Activated CD4-positive, alpha-beta T cell treated with anti-CD3 and anti-CD28 coated beads for 36 hours (primary cell): ENCODE measurements at regions not wholly inside any gene's neighbourhood (a gene's known extent, or its start where the extent isn't known, plus 50 kb on each side); places are given as distances from the start of the nearest gene placed in this dataset.

ENCODE experiments used
- ATAC-seq: fragments of 200-7000 bp; cut with Tn5 transposase; one replicate; pipeline ENCODE4 v1.10.0; 2021; ENCODE audit warnings: mild to moderate bottlenecking, moderate library complexity
- CTCF ChIA-PET: fragments of 350-600 bp; sonication (Branson Sonifier 250); formaldehyde crosslinking; loops from one replicate; lab custom pipeline; 2021; ENCODE audit warnings: antibody characterized with exemption; lab: Charles Lee
- POLR2A ChIA-PET: fragments of 350-600 bp; sonication (Branson Sonifier 250); formaldehyde crosslinking; loops from one replicate; lab custom pipeline; 2021; ENCODE audit warnings: antibody characterized with exemption, inconsistent platforms; lab: Charles Lee
- DNase-seq: peaks from one replicate; pipeline ENCODE4 v3.0.0-alpha.2; 2020
- H3K27ac Mint-ChIP-seq: one replicate; pipeline ENCODE4 v1.8.0; 2021; ENCODE audit warnings: mixed read lengths
- H3K27me3 Mint-ChIP-seq: one replicate; pipeline ENCODE4 v1.8.0; 2021; ENCODE audit warnings: mixed read lengths
- H3K36me3 Mint-ChIP-seq: one replicate; pipeline ENCODE4 v1.8.0; 2021; ENCODE audit warnings: low read depth, mixed read lengths
- H3K4me1 Mint-ChIP-seq: one replicate; pipeline ENCODE4 v1.8.0; 2021; ENCODE audit warnings: mixed read lengths
- H3K4me3 Mint-ChIP-seq: one replicate; pipeline ENCODE4 v1.8.0; 2021; ENCODE audit warnings: mild to moderate bottlenecking, moderate library complexity, mixed read lengths
- H3K9me3 Mint-ChIP-seq: one replicate; pipeline ENCODE4 v1.8.0; 2021; ENCODE audit warnings: low read depth, mixed read lengths
- intact Hi-C, 2 experiments: fragments of 100-400 bp; cut with DNase I in 1 of 2; cut with micrococcal nuclease in 1 of 2; formaldehyde crosslinking; loops; one replicate each; pipeline versions ENCODE4 v1.14.2 to v1.15.1; 2022 to 2024; cut with DNase I, micrococcal nuclease

GRCh38 chr6:71468841-71469700, 180.5 kb downstream of the OGFRL1 start:
- ChIA-PET POLR2A (no interaction called here), CTCF (no interaction called here)
- Mint-ChIP-seq H3K4me1 (no peaks in the 10 kb centered on the region), H3K9me3 (peaks cover 5% of the 10 kb centered on the region), H3K36me3 (no peaks in the 10 kb centered on the region), H3K4me3 (no peak overlapping the region), H3K27me3 (peaks cover 9% of the 10 kb centered on the region), H3K27ac (no peak overlapping the region)
- no peak for ATAC-seq
- intact Hi-C loops, result no loop called here
- DNase-seq, result no peak

DNA sequence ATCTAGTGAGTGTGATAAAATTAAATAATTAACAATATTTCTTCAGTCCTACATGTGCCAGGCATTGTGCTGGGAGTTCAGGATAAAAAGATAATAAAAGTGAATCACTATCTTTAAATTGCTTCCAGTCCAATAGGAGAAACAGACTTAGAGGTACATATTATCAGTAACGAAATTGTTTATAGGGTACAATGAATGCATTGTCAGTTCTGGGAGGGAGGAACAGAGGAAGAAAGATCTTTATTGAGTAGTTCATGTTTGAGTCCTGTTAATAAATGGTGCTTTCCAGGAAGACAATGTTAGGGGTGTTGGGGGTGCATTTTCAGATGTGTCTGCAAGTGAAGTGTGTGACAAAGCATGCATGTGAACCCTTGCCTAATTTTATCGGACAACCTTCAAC, 183.1 kb downstream of the OGFRL1 start:
- CTCF ChIA-PET, result no interaction called here
- Mint-ChIP-seq H3K27me3 (peaks cover 9% of the 10 kb centered on the region), H3K9me3 (no peaks in the 10 kb centered on the region), H3K27ac (no peak overlapping the region), H3K36me3 (no peaks in the 10 kb centered on the region), H3K4me1 (no peaks in the 10 kb centered on the region), H3K4me3 (no peak overlapping the region)
- ATAC-seq (no peak), DNase-seq (no peak)
- POLR2A ChIA-PET, result no interaction called here
- intact Hi-C loops, result no loop called here

DNA sequence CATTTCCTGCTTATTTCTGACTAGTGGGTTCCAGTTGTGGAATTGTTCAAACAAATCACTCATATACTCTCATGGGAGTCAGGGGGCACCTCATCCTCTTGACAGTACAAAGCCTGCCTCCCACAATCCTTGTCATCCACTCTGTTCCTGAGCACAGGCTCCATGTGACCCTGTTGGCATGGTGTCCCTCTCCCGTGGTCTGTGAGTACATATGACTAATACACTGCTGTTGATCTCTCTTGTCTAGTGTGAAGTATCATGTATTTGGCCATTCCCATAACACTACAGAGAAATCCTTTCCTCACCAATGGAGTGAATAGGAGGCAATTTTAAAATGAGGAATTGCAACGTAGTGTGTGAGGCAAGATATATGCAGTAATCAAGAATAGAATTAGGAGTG, 185.3 kb downstream of the OGFRL1 start:
- no peak overlapping the region for H3K4me3 Mint-ChIP-seq
- ATAC-seq (no peak), DNase-seq (no peak)
- CTCF ChIA-PET, result no interaction called here
- intact Hi-C loops, result no loop called here
- no peak overlapping the region for H3K27ac Mint-ChIP-seq
- H3K27me3 Mint-ChIP-seq, result peaks cover 7% of the 10 kb centered on the region
- H3K36me3 Mint-ChIP-seq, result no peaks in the 10 kb centered on the region
- H3K9me3 Mint-ChIP-seq, result no peaks in the 10 kb centered on the region
- peaks cover 4% of the 10 kb centered on the region for H3K4me1 Mint-ChIP-seq
- POLR2A ChIA-PET, result no interaction called here

GRCh38 chr6:71474942-71475341, 186.3 kb downstream of the OGFRL1 start:
- Mint-ChIP-seq H3K9me3 (no peaks in the 10 kb centered on the region), H3K27ac (no peak overlapping the region), H3K27me3 (peaks cover 7% of the 10 kb centered on the region), H3K36me3 (no peaks in the 10 kb centered on the region), H3K4me3 (no peak overlapping the region), H3K4me1 (peaks cover 5% of the 10 kb centered on the region)
- intact Hi-C loops, result no loop called here
- DNase-seq (no peak), ATAC-seq (no peak)
- CTCF ChIA-PET, result no interaction called here
- POLR2A ChIA-PET, result no interaction called here

DNA sequence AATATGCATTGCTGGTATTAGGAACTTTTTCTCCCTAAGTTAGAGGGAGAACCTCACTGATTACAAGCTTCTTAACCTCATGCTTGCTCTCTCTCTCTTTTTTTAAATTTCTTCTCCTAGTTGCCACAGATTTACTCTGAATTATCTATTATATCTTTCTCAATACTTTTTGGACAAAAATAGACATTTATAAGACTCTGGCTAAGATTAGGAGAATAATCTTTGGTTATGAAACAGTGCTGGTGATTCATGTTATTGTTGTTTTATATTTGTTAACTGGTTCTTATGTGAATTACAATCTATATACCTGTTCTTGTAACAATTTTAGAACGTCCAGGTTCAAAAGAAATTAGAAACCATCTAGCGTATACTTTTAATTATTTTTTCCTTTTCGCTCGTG, 187.8 kb downstream of the OGFRL1 start:
- H3K4me3 Mint-ChIP-seq, result no peak overlapping the region
- no peak overlapping the region for H3K27ac Mint-ChIP-seq
- CTCF ChIA-PET, result interaction anchor here (0.7 kb wide), 1 partner anchor 12 kb away, joined by 3 read pairs; no protein-coding TSS in a partner anchor
- no peaks in the 10 kb centered on the region for H3K36me3 Mint-ChIP-seq
- H3K27me3 Mint-ChIP-seq, result peaks cover 5% of the 10 kb centered on the region
- intact Hi-C loops, result no loop called here
- ATAC-seq, result no peak
- H3K9me3 Mint-ChIP-seq, result no peaks in the 10 kb centered on the region
- peaks cover 5% of the 10 kb centered on the region for H3K4me1 Mint-ChIP-seq
- POLR2A ChIA-PET, result no interaction called here
- no peak for DNase-seq

- H3K27ac Mint-ChIP-seq, result no peak overlapping the region
- H3K9me3 Mint-ChIP-seq, result no peaks in the 10 kb centered on the region
- peaks cover 5% of the 10 kb centered on the region for H3K27me3 Mint-ChIP-seq
- CTCF ChIA-PET, result interaction anchor here (0.7 kb wide), 1 partner anchor 13 kb away, joined by 3 read pairs; no protein-coding TSS in a partner anchor
- H3K4me1 Mint-ChIP-seq, result peaks cover 5% of the 10 kb centered on the region
- H3K36me3 Mint-ChIP-seq, result no peaks in the 10 kb centered on the region
- intact Hi-C loops, result no loop called here
- ATAC-seq (no peak), DNase-seq (no peak)
- POLR2A ChIA-PET, result no interaction called here
- H3K4me3 Mint-ChIP-seq, result no peak overlapping the region
These were observed 188.3 kb downstream of the OGFRL1 start for GRCh38 chr6:71476872-71477271.

DNA sequence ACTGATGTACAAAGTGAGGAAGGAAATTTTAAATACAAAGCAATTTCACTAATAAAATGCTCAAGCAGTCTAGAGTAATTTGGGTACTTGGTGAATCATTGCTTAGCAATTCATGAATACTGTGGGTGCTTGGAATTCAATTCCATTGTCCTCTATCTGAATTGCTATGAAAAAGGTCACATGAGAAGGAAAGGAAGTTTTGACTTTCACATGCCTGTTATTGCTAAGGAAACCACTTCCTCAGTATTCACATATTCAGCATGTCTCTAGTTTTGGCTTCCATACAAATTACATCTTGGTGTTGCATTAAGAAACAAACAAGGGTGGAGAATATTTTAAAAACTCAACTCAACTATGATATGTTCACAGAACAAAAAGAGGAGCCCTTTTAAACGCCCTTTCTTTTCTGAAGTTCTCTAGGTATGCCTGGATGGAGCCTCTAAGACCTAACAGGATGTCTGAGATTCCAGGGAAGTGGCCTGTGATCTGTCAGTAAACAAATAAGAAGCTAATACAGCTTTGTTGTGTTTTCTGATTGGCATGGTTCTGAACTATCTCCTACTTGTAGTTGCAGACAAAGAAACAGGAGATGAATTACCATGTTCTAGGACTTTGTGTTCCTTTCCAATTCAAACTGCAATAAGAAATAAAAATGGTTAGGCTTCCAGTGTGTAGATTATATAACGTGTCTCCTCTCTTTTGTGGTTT, 190.4 kb downstream of the OGFRL1 start:
- Mint-ChIP-seq H3K36me3 (no peaks in the 10 kb centered on the region), H3K27me3 (peaks cover 3% of the 10 kb centered on the region), H3K4me1 (peaks cover 5% of the 10 kb centered on the region), H3K4me3 (no peak overlapping the region), H3K9me3 (no peaks in the 10 kb centered on the region), H3K27ac (no peak overlapping the region)
- no peak for DNase-seq
- POLR2A ChIA-PET, result no interaction called here
- peak; percentile 26 for ATAC-seq
- CTCF ChIA-PET, result no interaction called here
- intact Hi-C loops, result no loop called here

DNA sequence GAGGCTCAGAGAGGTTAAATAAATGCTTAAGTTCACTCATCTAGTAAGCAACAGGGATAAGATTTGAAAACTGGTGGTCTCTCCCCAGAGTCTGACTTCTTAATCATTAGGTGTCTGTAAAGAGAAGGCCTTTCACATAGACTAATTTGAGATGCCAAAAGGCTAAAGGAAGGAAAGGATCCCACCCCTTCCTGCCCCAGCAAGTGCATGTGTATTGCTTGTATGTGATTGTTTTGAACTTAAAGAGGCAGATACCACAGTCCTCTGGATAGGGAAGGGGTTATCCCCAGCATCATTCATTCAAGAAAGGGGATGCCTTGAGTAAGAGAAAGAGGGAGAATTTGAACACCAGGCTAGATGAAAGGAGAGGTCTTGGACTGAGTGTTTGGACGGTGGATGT, 192.0 kb downstream of the OGFRL1 start:
- no peaks in the 10 kb centered on the region for H3K9me3 Mint-ChIP-seq
- ChIA-PET CTCF (no interaction called here), POLR2A (no interaction called here)
- H3K36me3 Mint-ChIP-seq, result no peaks in the 10 kb centered on the region
- no peak overlapping the region for H3K4me3 Mint-ChIP-seq
- peaks cover 5% of the 10 kb centered on the region for H3K4me1 Mint-ChIP-seq
- intact Hi-C loops, result no loop called here
- no peak overlapping the region for H3K27ac Mint-ChIP-seq
- peaks cover 3% of the 10 kb centered on the region for H3K27me3 Mint-ChIP-seq
- DNase-seq, result no peak
- no peak for ATAC-seq

DNA sequence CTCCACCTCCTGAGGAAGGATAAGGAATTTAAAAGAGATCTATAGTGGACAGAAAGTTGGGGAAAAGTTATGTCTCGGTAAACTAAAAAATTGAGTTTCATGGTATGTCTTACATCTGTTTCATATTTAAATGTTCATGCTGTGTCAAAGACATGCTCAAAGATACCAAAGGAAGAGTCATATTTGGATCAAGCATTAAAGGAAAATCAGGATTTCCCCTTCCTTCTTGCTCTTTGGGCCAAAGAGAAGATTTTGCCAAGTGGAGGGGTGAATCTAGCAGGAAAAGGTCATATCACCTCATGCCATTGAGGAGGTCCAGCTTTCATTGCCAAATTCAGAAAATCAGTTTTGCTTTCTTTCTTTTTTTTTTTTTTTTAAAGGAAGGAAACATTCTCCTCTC, 192.4 kb downstream of the OGFRL1 start:
- POLR2A ChIA-PET, result no interaction called here
- Mint-ChIP-seq H3K27me3 (peaks cover 3% of the 10 kb centered on the region), H3K36me3 (no peaks in the 10 kb centered on the region), H3K27ac (no peak overlapping the region), H3K4me3 (no peak overlapping the region), H3K9me3 (no peaks in the 10 kb centered on the region), H3K4me1 (peaks cover 5% of the 10 kb centered on the region)
- ATAC-seq (no peak), DNase-seq (no peak)
- intact Hi-C loops, result no loop called here
- CTCF ChIA-PET, result no interaction called here

DNA sequence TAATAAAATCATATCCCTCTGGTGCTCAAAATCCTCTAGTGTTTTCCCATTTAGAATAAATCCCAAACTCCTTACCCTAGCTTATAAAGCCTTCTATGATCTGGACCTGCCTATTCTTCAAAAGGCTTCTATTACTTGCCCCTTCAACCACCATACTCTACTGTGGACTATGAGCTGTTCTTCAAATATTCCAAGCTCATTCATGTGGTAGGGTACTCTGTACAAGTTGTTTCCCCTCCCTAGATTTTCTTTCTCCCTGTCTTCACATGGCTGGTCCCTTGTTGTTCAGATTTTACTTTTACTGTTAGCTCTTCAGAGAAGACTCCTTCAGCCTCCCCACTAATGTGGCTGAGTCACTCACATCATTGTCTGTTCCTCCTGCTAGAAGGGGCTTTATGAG, 193.2 kb downstream of the OGFRL1 start:
- H3K27me3 Mint-ChIP-seq, result peaks cover 3% of the 10 kb centered on the region
- H3K9me3 Mint-ChIP-seq, result no peaks in the 10 kb centered on the region
- no peak overlapping the region for H3K27ac Mint-ChIP-seq
- no peak overlapping the region for H3K4me3 Mint-ChIP-seq
- no peaks in the 10 kb centered on the region for H3K36me3 Mint-ChIP-seq
- peaks cover 5% of the 10 kb centered on the region for H3K4me1 Mint-ChIP-seq
- intact Hi-C loops, result no loop called here
- ChIA-PET POLR2A (no interaction called here), CTCF (no interaction called here)
- ATAC-seq, result no peak
- no peak for DNase-seq

DNA sequence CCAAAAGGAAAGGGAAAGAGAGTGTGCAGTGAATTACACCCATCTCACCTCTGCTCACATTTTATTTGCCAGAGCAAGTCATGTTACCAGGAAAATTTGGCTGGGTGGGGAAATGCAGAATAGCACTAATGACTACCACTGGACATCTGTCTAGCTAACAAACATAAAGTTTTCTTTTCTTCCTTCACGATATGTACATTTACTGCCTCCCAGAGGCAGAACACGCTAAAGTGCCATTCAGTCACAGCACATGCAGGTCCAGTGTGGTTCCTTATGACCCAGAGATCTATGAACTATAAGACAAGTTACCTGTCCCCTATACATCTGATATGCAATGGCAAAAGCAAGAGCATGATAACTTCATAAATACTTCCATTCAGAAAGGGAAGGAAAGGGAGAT, 194.1 kb downstream of the OGFRL1 start:
- Mint-ChIP-seq H3K4me3 (no peak overlapping the region), H3K9me3 (no peaks in the 10 kb centered on the region), H3K4me1 (peaks cover 5% of the 10 kb centered on the region), H3K27ac (no peak overlapping the region), H3K27me3 (peaks cover 3% of the 10 kb centered on the region), H3K36me3 (no peaks in the 10 kb centered on the region)
- ChIA-PET CTCF (no interaction called here), POLR2A (no interaction called here)
- ATAC-seq (no peak), DNase-seq (no peak)
- intact Hi-C loops, result no loop called here

DNA sequence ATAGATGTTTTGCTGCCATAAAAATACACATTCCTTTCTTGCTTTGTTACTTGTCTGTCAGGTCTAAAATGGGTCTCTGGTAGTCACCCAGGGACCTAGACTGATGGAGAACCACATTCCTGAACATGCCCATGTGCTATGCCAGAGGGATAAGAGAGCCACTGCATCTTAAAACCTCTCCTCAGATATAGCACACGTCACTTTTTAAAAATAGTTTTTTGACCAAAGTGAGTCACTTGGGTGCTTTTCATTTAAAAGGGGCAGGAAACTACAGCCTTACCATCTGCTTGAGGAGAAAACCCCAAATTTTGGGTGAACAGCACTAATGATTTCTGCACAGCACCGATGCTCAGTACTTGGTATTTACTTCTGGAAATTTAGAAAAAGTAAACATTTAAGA, 197.8 kb downstream of the OGFRL1 start:
- no peak for DNase-seq
- no peak for ATAC-seq
- H3K36me3 Mint-ChIP-seq, result no peaks in the 10 kb centered on the region
- ChIA-PET CTCF (no interaction called here), POLR2A (no interaction called here)
- H3K27me3 Mint-ChIP-seq, result peaks cover 2% of the 10 kb centered on the region
- H3K4me1 Mint-ChIP-seq, result no peaks in the 10 kb centered on the region
- no peak overlapping the region for H3K27ac Mint-ChIP-seq
- intact Hi-C loops, result no loop called here
- H3K4me3 Mint-ChIP-seq, result no peak overlapping the region
- H3K9me3 Mint-ChIP-seq, result no peaks in the 10 kb centered on the region
